Fibroblast of skin of left quadriceps (primary cell): ENCODE measurements at regions not wholly inside any gene's neighbourhood (a gene's known extent, or its start where the extent isn't known, plus 50 kb on each side); places are given as distances from the start of the nearest gene placed in this dataset.
"Not testable (repeated sequence)": the region's sequence is repeated elsewhere in the genome, so short reads cannot be mapped to it uniquely, and the experiment has no call there.

Experiments
- DNase-seq, 2 experiments: peaks; one replicate each; pipeline ENCODE4 v3.0.0-alpha.2; 2013; ENCODE audit warnings: low read depth in 2 of 2

DNA sequence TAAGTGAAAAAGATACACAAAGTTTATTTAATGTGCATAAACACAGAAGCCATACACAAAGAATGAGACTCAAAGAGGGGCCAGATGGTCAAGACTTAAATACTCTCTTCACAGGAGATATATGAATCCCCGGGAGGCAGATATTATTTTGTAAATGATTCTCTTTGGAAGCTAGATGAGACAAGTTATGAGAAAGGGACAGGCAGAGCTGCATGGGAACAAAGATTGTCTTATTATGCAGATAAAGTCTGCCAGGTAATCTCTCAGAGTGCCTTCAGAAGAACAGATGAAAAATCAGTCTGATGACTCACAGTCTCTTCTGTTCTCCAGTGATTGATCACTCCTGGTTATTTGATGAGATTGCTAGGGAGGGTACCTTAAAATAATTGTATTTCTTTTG is 89.0 kb downstream of the NAF1 start:
- no peak for DNase-seq

DNA sequence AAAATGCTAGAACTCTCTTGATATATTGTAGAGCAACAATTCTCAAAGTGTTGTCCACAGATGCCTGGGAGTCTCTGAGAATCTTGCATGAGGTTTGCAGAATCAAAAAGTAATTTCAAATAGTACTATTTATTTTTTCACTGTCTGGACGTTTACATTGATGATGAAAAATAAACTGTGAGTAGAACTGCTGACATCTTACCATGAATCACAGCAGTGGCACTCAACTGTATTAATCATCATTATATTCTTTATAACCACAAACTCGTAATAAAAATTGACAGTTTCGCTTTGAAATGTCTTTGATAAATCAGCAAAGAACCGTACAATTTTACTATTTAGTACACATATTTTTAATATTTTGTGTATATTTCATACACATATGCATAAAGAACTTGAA is 94.5 kb downstream of the NAF1 start:
- peak in 1 of 2 experiments; percentile 4 for DNase-seq

DNA sequence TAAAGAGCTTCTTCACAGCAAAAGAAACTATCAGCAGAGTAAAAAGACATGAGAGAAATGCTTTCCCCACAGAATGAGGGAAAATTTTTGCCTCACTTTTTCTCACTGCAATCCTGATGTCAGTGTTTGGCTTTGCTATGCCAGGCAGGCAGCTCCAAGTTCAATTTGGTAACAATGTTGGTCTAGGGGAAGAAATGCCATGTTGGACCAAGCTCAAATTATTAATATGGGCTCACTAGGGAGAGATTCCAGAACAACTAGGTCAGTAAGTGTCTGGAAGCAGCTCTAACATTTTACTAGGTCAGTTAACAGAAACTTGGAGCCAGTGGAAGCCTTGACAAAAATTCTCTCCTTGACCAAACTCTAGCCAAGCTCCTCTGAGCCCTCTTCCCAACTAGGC is 95.4 kb downstream of the NAF1 start:
- no peak for DNase-seq

DNA sequence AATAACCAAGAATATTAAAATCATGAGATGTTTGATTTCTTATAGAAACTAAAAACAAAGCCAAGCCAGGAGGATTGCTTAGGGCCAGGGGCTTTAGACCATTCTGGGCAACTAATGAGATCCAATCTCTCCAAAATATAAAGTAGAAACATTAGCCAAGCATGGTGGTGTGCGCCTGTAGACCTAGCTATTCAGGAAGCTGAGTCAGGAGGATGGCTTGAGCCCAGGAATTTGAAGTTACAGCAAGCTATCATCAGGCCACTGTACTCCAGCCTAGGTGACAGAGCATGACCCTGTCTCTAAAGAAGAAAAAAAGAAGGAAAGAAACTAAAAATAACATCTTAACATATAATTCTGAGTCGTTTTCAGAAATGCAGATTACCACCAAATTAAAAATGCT is 96.7 kb downstream of the NAF1 start:
- DNase-seq, result no peak

DNA sequence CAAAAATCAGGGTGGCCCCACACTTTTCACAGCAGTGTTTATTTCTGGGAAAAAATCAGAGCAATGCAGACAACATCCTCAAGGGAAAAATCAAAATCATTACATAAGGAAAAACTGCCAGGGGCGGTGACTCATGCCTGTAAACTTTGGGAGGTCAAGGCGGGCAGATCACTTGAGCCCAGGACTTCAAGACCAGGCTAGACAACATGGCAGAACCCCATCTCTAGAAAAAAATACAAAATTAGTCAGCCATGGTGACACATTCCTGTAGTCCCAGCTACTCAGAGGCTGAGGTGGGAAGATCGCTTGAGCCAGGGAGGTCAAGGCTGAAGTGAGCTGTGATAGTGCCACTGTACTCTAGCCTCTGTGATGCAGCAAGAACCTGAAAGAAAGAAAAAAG is 102.8 kb downstream of the NAF1 start:
- DNase-seq, result no peak

DNA sequence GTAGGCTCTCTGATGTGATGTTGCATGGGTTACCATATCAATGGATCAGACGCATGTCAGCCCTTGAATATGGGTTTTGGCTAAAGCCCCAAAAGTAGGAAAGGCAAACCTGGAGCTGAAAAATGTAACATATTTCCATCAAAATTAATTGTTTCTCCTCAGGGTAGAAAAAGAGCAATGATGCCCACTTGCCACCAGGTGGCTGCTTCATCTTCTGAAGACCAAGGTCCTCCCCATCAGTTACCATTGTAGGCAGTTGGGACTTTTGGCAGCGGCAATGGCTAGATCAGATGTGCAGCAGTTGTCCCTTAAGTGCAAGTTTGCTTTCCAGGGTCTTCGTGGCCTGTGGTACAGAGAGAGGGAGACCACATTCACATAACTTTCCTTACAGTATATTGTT is 118.2 kb downstream of the NAF1 start:
- no peak for DNase-seq

DNA sequence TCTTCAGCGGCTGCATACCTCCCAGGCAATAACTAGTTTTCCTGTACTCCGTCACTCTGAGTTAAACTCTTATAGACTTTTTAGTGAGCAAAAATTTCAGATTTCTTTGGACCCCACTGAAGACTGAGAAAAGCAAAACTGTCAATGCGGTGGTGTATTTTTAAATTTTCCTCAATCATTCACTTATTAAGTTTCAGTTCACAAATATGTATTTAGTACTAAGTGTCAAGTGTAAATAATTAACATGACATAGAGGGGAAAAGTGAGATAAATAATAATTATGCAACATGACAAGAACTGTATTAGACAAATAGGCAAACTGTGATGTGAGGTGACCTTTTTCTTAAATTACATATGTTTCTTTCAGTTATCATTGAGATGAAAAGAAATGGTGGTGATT is 124.4 kb downstream of the NAF1 start:
- DNase-seq, result no peak

DNA sequence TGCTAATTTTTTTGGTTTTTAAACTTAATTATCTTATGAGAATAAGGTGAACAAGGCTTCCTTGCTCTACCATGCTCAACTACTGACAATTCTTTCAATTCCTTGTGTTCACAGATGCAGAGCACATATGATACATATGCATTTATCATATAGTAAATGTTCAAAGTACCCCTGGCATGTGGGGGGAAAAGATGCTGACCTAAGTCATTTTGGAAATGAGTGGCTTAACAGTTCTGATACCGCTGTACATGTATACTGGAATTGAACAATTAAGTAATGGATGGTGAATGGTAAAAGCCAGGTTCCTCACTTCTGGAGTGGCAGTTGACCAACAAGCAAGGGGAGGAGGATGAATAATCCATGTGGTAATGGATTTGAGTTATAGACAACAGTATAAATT is 149.6 kb downstream of the NAF1 start:
- DNase-seq, result no peak

DNA sequence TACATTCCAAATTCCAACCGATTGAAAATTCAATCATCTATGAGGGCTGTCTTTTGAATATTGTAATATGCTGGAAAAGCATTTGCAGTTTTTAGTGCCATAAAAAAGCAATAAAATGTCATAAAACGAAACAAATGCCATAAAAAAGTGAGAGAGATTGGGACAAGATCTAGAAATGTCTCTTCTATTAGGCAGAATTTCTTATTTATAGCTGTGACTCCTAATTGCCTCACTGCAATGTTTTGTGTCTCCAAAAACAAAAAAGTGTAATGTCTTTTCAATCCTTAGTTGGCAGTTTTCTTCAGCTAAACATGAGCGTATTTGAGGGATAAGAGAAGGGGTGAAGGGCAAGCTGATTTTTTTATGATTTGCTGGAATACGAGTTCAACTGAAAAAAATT is 153.9 kb downstream of the NAF1 start:
- no peak for DNase-seq

DNA sequence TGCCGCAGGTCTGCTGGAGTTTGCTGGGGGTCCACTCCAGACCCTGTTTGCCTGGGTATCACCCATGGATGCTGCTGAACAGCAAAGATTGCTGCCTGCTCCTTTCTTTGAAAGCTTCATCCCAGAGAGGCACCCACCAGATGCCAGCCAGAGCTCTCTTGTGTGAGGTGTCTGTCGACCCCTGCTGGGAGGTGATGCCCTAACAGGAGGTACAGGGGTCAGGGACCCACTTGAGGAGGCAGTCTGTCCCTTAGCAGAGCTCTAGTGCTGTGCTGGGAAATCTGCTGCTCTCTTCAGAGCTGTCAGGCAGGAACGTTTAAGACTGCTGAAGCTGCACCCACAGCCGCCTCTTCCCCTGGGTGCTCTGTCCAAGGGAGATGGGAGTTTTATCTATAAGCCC is 162.7 kb downstream of the NAF1 start:
- DNase-seq, result no peak

DNA sequence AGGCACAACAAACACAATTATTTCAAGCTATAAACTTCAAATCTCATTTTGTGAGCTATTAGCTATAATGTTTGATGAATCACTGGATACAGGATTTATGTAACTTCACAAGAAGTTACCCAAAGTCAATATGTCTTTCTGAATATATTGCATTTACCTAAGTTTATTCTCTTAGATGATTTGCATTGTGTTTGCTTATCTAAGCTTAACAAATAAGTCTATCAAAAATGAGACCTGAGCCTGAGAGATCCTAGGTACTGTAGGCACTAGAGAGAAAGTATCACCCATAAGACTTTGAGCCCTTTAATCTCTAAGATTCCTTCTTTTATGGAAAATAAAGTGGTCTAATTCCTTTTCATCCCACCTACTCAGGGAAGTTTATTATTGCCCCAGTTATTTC is 178.2 kb downstream of the NAF1 start:
- DNase-seq, result no peak

DNA sequence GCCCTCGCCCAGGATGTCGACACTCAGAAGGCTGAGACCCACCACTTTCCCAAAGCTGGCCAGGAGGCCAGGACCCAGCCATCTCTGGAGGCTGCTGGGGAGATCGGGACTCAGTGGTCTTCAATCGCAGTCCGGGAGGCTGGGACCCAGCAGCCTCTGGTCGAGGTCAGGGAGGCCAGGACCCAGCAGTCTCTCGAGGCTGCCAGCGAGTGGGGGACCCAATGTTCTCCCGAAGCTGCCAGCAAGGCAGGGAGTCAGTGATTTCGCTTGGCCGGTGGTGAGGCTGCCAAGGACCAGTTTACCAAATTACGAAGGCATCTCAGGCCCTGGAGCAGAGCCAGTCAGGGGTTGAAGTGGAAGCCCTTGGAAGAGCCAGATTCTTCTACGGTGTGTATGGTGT is 181.6 kb downstream of the NAF1 start:
- DNase-seq, result no peak

DNA sequence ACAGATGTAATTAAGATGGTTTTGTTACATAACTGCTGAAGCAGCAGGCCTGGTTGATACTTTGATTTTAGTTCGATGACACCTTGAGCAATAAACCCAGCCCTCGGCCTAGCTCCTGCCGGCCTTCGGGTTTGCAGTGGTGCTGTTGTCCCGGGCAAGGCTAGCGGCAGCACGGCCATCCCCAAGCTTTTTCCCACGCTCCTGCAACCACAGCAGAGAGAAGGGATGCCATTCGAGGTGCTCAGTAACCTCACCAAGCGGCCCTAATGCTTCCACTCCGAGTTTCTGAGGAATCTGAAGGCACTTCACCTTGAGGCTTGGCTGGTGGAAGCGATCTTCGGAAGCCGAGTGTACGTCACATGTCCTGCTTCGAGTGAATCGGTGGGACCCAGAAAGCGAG is 182.1 kb downstream of the NAF1 start:
- no peak for DNase-seq

DNA sequence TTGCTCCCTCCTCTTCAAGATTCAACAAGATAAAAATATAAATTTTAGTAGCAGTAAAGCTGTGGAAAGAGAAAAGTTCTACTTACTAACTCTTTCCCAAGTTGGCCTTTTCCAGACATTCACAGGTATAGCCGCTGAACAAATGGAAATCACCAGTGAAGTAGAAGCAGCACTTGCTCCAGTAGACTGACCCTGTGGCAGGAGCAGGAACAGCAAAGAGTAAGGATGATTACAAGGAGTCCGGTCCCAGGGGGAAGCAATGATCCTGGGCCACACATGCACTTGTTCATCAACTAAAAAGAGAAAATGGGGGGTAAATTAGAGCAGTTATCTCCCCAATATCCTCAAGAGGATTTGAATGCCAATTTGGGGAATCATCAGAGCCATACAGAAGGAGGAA is 184.9 kb downstream of the NAF1 start:
- DNase-seq, result no peak

DNA sequence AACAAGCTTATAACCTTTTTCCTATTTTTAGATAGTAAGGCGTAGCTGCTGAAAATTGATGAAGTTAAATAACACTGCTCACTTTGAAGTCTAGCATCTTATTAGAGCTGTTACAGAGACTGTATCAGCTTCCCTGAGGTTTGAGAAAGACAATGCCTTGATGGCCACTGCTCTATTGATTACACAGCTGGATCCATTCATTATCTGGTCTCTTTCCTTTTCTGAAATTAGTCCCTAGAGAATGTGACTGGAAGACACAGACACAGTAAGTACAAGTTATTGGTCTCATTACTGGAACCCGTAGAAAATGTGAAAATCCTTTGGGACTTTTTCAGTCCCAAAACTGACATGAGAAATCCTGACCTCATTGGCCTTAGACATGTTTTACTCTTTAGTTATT is 188.3 kb downstream of the NAF1 start:
- DNase-seq, result no peak

DNA sequence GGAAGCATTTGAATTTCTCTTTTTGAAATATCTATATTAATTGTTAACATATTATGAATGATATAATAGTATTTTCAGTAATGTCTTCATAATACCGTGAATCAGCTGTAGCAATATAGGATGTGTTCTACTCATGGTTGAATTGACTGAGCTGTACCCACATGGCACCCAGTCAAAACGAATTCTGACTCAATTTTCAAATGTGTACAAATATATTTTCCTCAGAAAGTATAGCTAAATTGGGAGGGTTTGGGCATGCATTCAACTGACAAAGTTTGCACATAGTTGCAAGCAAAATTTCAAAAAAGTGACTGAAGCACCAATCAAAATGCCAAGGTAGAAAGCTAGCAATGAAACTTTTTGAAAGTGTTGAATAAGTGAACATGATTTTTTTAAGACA is 188.9 kb downstream of the NAF1 start:
- no peak for DNase-seq

DNA sequence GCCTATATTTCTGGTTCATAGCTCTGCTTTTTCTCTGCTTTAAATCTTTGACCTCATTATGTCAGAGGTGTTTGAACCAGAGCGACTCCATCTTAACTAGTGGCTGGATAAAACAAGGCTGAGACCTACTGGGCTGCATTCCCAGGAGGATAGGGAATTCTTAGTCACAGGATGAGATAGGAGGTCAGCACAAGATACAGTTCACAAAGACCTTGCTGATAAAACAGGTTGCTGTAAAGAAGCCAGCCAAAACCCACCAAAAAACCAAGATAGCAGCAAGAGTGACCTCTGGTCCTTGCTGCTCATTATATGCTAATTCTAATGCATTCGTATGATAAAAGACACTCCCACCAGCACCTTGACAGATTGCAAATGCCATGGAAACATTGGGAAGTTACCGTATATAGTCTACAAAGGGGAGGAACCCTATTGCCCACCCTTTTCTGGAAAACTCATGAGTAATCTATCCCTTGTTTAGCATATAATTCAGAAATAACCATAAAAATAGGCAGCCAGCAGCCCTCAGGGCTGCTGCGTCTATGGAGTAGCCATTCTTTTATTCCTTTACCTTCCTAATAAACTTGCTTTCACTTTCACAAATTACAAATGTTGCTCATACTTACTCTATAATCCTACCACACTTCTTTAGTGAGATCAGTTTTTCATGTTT is 193.9 kb downstream of the NAF1 start:
- DNase-seq, result no peak

DNA sequence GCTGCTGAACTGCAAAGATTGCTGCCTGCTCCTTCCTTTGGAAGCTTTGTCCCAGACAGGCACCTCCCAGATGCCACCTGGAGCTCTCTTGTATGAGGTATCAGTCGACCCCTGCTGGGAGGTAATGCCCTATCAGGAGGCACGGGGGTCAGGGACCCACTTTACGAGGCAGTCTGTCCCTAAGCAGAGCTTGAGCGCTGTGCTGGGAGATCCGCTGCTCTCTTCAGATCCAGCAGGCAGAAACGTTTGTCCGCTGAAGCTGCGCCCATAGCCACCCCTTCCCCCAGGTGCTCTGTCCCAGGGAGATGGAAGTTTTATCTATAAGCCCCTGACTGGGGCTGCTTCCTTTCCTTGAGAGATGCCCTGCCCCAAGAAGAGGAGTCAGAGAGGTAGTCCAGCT is 197.5 kb downstream of the NAF1 start:
- DNase-seq, result no peak

DNA sequence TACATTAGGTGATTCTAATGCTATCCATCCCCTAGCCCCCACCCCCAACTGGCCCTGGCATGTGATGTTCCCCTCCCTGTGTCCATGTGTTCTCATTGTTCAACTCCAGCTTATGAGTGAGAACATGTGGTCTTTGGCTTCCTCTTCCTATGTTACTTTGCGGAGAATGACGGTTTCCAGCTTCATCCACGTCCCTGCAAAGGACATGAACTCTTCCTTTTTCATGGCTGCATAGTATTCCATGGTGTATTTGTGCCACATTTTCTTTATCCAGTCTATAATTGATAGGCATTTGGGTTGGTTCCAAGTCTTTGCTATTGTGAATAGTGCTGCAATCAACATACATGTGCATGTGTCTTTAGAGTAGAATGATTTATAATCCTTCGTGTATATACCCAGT is 200.7 kb downstream of the NAF1 start:
- not testable (repeated sequence) for DNase-seq

DNA sequence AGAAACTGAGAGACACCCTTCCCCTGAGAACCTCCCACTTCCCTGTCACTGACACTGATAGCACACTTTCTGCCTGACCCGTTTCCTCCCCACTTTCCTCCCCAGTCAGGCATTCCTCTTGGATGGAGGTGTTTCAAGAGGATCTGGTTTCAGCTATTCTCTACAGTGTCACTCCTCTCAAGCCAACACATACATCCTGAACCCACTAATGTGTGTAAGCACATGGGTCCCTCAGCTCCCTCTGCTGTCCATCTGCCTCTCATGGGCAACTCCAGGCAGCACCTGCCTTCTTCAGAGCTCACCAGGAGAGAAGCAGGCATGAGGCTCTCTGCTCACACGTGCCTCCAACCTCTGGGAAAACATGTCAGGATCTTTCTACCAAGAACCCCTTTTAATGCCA is 207.6 kb downstream of the NAF1 start:
- no peak for DNase-seq

DNA sequence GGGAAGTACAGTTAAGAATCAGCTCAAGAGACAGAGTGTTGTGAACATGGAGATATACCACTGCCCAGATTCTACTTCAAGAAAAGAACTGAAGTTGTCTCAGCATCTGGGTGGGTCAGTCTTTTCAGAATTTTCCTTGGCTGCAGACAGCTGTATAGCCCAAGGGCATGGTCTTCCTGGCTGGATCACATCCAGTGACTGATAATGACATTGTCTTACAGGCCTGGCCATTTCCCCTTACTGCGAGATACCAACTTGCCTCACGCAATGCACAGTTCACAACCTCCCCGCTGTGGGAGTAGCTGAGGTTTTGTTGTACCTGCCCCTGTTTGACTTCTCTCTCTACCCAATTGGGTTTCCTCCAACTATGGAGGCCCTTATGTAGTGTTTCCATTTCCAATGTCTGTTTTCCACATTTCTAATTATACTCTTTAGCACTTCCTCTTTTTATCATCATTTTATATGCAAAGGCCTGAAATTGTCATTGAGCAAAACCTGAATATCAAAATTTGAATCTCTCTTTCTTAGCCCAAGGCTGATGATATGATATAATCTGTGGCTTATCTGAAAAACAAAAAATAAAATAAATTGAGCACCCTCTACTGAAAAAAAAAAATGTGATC is 209.1 kb downstream of the NAF1 start:
- no peak for DNase-seq

DNA sequence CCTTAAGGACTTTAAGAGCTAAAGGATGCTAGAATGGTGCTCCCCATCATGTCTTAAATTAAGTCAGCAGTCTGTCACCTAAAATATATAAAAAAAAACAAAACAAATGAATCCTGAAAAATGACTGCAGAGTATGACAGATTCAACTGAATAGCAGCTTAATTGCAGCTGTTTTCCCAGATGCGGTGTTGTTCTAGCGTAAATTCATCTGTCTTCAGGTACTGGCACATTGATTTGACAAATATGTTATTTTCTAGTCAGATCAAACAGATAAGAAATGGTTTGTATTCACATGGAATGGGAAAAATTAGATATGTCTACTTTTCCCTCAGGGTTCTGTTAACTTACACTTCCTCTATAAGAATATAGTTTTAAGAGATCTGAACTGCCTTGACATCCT is 211.7 kb downstream of the NAF1 start:
- no peak for DNase-seq

DNA sequence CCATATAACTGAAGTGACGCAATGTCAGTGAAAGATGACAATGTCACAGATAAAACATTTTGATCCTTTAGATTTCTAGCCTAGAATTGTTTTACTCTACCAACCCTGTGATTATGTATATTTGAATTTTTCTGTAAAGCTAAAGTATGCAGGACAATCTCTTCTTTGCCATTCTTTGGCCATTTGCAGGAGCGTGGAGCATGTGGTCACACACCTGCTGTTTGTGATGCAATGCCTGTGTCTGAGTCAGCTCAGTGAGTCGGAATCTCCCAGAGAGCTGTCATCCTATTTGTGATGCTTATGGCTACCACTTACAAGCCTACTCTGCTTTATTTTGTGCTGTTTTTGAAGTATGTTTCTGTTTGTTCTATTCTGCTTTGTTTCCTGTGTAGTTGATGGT is 214.5 kb downstream of the NAF1 start:
- no peak for DNase-seq

DNA sequence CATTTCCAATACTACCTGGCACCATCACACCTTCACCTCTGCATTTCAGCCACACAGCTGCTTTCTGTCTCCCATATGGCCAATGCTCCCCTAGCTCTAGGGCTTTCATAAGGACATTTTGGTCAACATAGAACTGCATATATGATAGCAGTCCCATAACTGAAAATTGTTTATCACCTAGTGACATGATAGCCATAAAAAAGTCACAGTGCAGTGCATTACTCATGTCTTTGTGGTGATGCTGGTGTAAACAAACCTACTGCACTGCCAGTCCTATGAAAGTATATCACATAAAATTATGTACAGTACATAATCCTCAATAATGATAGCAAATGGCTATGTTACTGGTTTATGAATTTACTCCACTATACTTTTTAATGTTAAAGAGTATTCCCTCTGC is 221.0 kb downstream of the NAF1 start:
- DNase-seq, result no peak
